Stomach smooth muscle (tissue), 2 donors: ENCODE measurements at regions not wholly inside any gene's neighbourhood (a gene's known extent, or its start where the extent isn't known, plus 50 kb on each side); places are given as distances from the start of the nearest gene placed in this dataset.

Experiments
- H3K27ac ChIP-seq: one replicate; pipeline ENCODE4 v1.7.0; 2013; ENCODE audit warnings: mild to moderate bottlenecking, low read length, inconsistent platforms
- H3K27me3 ChIP-seq, 2 donors: one replicate each; pipeline ENCODE4 v1.7.0; 2013; ENCODE audit warnings: low read length in 2 of 2; ENCODE audit not compliant: insufficient read depth in 2 of 2, control insufficient read depth in 1 of 2
- H3K36me3 ChIP-seq, 2 donors: one replicate each; pipeline ENCODE4 v1.7.0; 2013; ENCODE audit warnings: low read length in 2 of 2; ENCODE audit not compliant: control insufficient read depth in 2 of 2, insufficient read depth in 2 of 2
- H3K4me1 ChIP-seq: one replicate; pipeline ENCODE4 v1.7.0; 2013; ENCODE audit warnings: low read length; ENCODE audit not compliant: control insufficient read depth, insufficient read depth
- H3K4me3 ChIP-seq, 2 donors: one replicate each; pipeline ENCODE4 v1.7.0; 2013; ENCODE audit warnings: low read length in 2 of 2
- H3K9ac ChIP-seq, 2 donors: one replicate each; pipeline ENCODE4 v1.7.0; 2013; ENCODE audit warnings: low read length in 2 of 2, mild to moderate bottlenecking in 1 of 2
- H3K9me3 ChIP-seq, 2 donors: one replicate each; pipeline ENCODE4 v1.7.0; 2013; ENCODE audit warnings: low read length in 2 of 2; ENCODE audit not compliant: control insufficient read depth in 2 of 2
- donor health status: healthy.
- donor health status: Pancreatic carcinoma.

DNA sequence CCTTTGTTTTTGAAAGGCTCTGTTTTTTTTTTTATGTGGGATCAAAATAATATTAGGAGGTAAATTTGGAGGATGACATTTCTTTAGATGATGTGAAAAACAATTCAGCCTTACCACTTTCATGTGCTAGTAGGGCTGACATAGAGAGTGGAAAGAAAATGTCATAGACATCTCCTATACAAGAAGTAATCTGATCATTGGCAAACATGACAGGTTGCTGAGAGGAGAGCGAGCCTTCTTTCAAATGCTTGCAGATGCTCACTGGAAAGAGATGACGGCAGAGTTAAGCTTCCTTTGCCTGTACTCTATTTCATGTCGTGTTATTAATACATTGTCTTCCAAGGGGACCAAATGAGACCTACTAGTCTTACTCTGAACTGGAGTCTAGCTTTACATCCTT, 160.1 kb upstream of the DAP start:
- peaks cover 0 to 3% of the 10 kb centered on the region in 2 donors for H3K27me3 ChIP-seq
- H3K9ac ChIP-seq, result no peak overlapping the region
- H3K9me3 ChIP-seq, result no peaks in the 10 kb centered on the region
- no peak overlapping the region for H3K27ac ChIP-seq
- no peaks in the 10 kb centered on the region for H3K36me3 ChIP-seq
- no peaks in the 10 kb centered on the region for H3K4me1 ChIP-seq
- H3K4me3 ChIP-seq, result no peak overlapping the region

DNA sequence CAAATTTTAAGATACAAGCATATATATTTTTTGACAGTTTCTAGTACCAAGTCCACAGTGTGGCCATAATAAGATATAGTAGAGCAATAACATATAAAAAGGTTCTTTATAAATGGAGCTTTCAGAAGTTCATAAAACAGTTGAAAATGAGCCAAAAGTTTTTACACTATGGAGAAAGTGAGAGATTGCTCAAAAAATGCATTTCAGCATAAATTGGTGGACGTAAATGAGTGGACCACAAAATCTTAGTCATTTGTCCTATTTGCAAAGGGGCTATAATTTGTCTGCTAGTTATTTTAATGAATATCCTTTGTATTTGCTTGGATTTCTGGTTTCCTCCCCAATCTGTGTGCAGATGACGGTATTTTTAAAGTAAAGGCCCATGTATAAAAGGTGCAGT, 159.4 kb upstream of the DAP start:
- Histone ChIP-seq H3K4me3 (no peak overlapping the region), H3K4me1 (no peaks in the 10 kb centered on the region), H3K36me3 (no peaks in the 10 kb centered on the region), H3K9me3 (no peaks in the 10 kb centered on the region), H3K27ac (no peak overlapping the region), H3K9ac (no peak overlapping the region), H3K27me3 (peaks cover 0 to 3% of the 10 kb centered on the region in 2 donors)

DNA sequence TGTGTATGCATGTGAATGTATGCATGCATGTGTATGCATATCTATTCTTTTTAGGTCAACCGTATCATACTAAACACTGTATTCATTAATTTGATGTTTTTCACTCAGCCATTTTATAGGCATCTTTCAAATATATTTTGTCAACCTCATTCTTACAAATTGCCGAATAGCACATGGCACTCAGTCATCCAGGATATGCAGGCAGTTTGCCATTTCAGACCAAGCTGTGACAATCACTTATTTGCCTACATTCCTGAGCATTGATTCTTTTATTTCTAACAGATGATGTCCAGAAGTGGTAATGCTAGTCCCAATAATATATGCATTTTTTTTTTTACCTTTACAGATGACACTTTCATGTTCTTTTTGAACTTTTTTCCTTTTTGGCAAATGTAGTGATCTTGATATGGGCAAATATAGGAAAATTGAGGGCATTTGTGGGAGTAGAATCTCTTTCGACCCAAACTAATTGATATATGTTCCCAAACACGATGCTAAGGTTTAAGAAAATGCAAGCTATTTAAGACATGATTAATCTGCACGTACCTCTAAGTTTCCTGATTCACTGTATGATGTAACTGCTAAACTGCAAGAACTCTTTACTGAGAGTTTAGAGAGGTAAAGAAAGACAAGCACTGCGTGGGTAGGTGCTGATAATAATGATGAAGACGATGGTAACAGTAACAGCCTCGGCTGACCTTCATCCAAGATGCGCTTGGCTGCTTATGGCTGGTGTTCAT, 153.9 kb upstream of the DAP start:
- Histone ChIP-seq H3K4me3 (no peak overlapping the region), H3K36me3 (no peaks in the 10 kb centered on the region), H3K27me3 (no peaks in the 10 kb centered on the region), H3K9ac (no peak overlapping the region), H3K27ac (no peak overlapping the region), H3K4me1 (no peaks in the 10 kb centered on the region), H3K9me3 (no peaks in the 10 kb centered on the region)

DNA sequence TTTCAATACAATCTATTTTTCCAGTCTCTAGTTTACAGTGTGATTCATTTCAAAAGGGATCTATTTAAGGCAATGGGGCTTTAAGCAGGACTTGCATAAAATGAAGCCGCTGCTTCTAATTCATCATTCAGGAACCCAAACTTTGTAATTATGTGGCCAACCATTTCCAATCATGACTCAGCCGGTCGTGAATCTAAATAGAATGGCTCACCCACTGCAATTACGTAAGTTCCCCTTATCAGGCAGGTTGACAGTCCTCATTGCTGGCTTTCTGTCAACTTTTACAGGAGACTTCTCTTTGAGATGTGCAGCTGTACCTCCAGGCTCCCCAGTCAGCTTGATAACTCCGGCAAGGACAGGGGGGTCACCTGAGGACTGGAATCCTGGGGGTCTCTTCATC, 152.8 kb upstream of the DAP start:
- Histone ChIP-seq H3K27ac (no peak overlapping the region), H3K27me3 (no peaks in the 10 kb centered on the region), H3K9ac (no peak overlapping the region), H3K4me1 (no peaks in the 10 kb centered on the region), H3K9me3 (no peaks in the 10 kb centered on the region), H3K36me3 (no peaks in the 10 kb centered on the region), H3K4me3 (no peak overlapping the region)

DNA sequence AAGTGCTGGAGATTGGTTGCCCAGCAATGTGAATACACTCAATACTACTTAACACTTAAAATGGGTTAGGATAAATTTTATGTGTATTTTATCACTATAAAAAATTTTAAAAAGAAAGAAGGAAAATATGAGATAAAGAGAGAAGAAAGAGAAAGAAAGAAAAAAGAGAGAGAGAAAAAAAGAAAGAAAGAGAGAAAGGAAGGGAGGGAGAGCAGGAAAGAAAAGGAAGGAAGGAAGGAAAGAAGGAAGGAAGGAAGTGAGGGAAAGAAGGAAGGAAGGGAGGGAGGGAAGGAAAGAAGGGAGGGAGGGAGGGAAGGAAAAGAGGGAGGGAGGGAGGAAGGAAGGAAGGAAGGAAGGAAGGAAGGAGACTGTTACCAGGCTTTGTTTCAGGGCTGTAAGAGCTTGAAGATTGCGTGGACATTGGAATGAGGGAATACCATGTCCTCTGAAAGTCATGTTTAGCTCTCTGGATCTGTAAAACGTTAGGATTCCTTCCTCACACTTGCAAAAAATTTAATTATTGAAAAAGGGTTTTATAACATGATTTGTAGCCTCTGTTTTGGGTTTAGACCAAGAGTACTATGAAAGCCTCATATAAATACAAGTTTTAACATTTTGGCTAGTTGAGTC, 152.3 kb upstream of the DAP start:
- Histone ChIP-seq H3K36me3 (no peaks in the 10 kb centered on the region), H3K27ac (no peak overlapping the region), H3K9me3 (no peaks in the 10 kb centered on the region), H3K4me3 (no peak overlapping the region), H3K27me3 (no peaks in the 10 kb centered on the region), H3K4me1 (no peaks in the 10 kb centered on the region), H3K9ac (no peak overlapping the region)

DNA sequence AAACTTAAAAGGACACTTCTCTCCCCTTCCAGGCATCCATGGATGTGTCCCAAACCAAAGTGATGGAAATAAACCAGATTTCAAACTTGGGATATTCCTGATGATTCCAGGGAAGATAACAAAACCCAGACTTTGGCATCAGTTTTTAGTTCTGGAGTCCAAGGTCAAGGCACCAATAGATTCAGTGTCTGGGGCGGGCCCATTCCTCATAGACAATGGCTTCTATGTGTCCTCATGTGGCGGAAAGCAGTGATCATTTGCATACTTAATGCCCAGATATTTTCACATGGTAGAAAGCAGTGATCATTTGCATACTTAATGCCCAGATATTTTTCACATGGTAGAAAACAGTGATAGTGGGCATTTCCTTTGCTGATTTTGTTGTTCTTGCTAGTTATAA, 151.4 kb upstream of the DAP start:
- Histone ChIP-seq H3K27me3 (no peaks in the 10 kb centered on the region), H3K4me1 (no peaks in the 10 kb centered on the region), H3K9me3 (no peaks in the 10 kb centered on the region), H3K9ac (no peak overlapping the region), H3K36me3 (no peaks in the 10 kb centered on the region), H3K27ac (no peak overlapping the region), H3K4me3 (no peak overlapping the region)

DNA sequence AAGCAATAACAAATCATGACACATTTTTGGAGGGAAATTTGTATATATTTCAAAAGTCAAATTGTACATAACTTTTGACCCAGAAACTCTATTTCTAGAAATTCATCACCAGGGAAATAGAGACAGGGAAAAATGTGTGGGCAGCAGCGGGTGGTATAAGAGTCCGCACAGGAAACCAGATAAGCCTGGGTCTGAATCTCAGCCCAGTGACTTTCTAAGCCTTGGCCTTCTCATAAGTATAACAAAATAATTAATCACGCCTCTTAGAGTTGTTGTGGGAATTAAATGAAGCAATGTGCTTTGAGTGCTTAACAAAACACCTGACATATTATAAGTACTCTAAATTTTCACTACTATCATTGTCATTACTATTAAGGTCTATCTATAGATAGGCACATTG, 149.2 kb upstream of the DAP start:
- Histone ChIP-seq H3K4me3 (no peak overlapping the region), H3K36me3 (no peaks in the 10 kb centered on the region), H3K9me3 (no peaks in the 10 kb centered on the region), H3K4me1 (no peaks in the 10 kb centered on the region), H3K9ac (no peak overlapping the region), H3K27me3 (no peaks in the 10 kb centered on the region), H3K27ac (no peak overlapping the region)

DNA sequence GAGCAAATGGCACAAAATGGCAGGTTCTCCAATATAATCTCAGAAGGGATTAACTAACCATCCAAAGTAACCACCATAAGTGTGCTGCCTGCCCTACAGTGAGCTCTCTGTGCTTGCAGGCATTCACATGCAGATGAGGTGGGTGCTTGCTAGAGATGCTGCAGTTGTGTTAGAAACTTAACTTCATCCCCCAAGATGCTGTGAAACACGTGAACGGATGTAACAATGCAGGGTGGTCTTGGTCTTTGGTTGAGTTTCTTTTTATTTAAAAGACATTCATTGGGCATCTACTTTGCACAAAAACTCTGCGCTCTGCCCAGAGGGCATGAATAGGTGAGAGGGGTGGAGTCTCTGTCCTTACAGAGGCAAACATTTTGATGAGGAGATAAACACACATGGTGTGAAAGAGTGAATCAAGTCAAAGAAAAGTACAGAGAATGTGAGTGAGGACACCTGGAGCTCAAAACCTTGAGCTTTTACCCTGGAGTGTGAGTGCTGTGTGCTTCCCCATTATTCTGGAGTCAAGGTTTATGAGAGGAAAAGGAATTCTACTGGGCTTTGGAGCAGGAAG, 143.9 kb upstream of the DAP start:
- peaks cover 0 to 2% of the 10 kb centered on the region in 2 donors for H3K27me3 ChIP-seq
- H3K4me1 ChIP-seq, result no peaks in the 10 kb centered on the region
- H3K9me3 ChIP-seq, result no peaks in the 10 kb centered on the region
- no peak overlapping the region for H3K9ac ChIP-seq
- H3K4me3 ChIP-seq, result no peak overlapping the region
- H3K27ac ChIP-seq, result no peak overlapping the region
- no peaks in the 10 kb centered on the region for H3K36me3 ChIP-seq

DNA sequence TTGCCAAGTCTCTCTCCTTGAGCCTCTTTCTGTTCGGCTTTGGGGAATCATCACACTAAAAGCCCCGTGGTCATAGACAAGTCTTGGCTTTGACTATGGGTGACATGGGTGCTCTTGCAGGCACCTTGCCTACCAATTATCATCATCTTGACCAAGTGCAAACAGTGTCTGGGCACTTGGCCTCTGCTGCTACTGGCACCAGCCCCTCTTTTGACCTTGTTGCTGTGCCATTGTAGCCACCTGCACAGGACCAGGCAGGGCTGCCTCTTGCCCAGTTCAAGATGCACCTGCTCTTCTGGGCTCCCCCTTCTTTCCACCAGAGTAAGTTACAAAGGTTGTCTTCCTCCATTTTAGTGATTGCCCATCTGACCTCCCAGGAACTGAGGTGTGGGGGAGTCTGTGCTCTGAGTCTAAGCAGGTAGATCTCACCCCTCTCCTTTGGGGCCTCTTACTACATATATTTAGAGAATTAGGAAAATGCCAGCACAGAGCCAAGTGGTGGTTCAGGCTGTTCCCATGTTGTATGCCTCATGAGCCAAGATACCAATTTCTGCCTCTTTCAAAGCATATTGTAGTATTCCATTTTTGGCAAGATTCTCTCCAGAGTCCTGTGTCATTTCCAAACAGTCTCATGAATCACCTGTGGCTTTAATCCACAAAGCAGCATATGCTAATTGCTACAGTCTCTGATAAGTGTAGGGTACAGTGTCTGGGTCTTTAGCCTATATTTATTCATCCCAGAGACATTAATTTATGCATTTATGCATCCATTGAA, 142.9 kb upstream of the DAP start:
- Histone ChIP-seq H3K36me3 (no peaks in the 10 kb centered on the region), H3K9me3 (no peaks in the 10 kb centered on the region), H3K9ac (no peak overlapping the region), H3K4me1 (no peaks in the 10 kb centered on the region), H3K4me3 (no peak overlapping the region), H3K27ac (no peak overlapping the region), H3K27me3 (peaks cover 0 to 2% of the 10 kb centered on the region in 2 donors)

DNA sequence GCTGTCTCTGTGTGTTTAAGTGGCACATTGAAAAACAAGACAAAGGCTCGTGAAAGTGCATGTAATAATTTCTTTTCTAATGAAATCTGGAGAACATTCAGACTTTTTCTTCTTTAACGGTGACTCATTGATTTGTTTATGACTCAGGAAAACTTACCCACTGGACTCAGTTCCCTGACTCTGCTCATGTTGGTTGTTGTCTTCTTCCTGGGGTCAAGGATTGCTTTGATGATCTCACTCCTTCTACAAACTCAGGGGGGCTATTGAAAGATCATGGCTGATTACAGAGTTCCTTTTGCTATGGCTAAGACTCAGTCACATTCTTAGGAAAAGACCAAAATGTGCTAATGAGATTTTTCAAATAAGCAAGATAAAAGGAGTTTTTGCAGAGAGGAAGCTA, 141.1 kb upstream of the DAP start:
- H3K9me3 ChIP-seq, result no peaks in the 10 kb centered on the region
- H3K9ac ChIP-seq, result no peak overlapping the region
- no peak overlapping the region for H3K4me3 ChIP-seq
- H3K36me3 ChIP-seq, result no peaks in the 10 kb centered on the region
- no peaks in the 10 kb centered on the region for H3K4me1 ChIP-seq
- no peak overlapping the region for H3K27ac ChIP-seq
- peaks cover 0 to 2% of the 10 kb centered on the region in 2 donors for H3K27me3 ChIP-seq
